A673 (cell line): ENCODE measurements at regions not wholly inside any gene's neighbourhood (a gene's known extent, or its start where the extent isn't known, plus 50 kb on each side); places are given as distances from the start of the nearest gene placed in this dataset.

Source experiments
- EZH2 ChIP-seq: fragments of 200-600 bp; sonication (generic); IDR thresholded peaks from 2 replicates; pipeline ENCODE4 v1.6.1; 2017; ENCODE audit warnings: borderline replicate concordance, low read depth, mild to moderate bottlenecking, mixed read lengths, antibody characterized with exemption, low read length; ENCODE audit not compliant: poor library complexity, severe bottlenecking
- TF ChIP-seq, protein P1 (sequence below): fragments of 300-800, 200-600 bp; sonication (generic); conservative IDR thresholded peaks from 2 replicates; pipeline ENCODE4 v1.5.1; 2017; ENCODE audit warnings: low read depth, mild to moderate bottlenecking, antibody characterized with exemption, low read length, moderate library complexity, mixed read lengths

DNA sequence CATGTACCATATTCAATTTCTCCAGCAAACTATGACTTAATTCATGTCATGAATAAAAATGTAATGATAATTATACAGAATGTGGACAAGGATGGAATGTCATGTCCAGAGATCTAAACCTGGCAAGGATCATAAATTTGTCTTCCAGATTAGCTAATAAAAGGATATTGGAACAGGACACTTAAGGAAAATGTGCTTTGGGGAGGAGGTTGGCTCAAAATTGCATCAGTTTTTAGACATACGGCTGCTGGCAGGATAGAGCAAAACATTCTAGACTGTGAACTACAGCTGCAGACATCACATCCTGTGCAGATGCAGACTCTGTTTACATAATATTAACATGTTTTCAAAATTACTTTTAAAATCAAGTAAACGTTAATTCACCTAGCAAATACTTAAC, 248.4 kb downstream of the TLR4 start:
- TF ChIP-seq EZH2, result no peak
- TF ChIP-seq, protein P1, sequence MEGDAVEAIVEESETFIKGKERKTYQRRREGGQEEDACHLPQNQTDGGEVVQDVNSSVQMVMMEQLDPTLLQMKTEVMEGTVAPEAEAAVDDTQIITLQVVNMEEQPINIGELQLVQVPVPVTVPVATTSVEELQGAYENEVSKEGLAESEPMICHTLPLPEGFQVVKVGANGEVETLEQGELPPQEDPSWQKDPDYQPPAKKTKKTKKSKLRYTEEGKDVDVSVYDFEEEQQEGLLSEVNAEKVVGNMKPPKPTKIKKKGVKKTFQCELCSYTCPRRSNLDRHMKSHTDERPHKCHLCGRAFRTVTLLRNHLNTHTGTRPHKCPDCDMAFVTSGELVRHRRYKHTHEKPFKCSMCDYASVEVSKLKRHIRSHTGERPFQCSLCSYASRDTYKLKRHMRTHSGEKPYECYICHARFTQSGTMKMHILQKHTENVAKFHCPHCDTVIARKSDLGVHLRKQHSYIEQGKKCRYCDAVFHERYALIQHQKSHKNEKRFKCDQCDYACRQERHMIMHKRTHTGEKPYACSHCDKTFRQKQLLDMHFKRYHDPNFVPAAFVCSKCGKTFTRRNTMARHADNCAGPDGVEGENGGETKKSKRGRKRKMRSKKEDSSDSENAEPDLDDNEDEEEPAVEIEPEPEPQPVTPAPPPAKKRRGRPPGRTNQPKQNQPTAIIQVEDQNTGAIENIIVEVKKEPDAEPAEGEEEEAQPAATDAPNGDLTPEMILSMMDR, result no peak
